DMS 273 treated with DMSO at 0.1 percent for 48 hours (cell line): ENCODE measurements at regions not wholly inside any gene's neighbourhood (a gene's known extent, or its start where the extent isn't known, plus 50 kb on each side); places are given as distances from the start of the nearest gene placed in this dataset.

Experiments used
- DNase-seq: peaks from one replicate; lab custom pipeline; 2025; lab: John Stamatoyannopoulos, UW

- no peak for DNase-seq
Measured at GRCh38 chr2:14684516-14684915, 52.0 kb downstream of the LRATD1 start.

GRCh38 chr2:14690926-14691325 is 58.4 kb downstream of the LRATD1 start:
- DNase-seq = no peak

GRCh38 chr2:14693874-14694273 is 61.4 kb downstream of the LRATD1 start:
- DNase-seq = no peak

GRCh38 chr2:14700753-14701152 is 68.2 kb downstream of the LRATD1 start:
- no peak for DNase-seq

- DNase-seq = no peak
Measured at GRCh38 chr2:14702258-14702657, 69.7 kb downstream of the LRATD1 start.

- no peak for DNase-seq
Measured at GRCh38 chr2:14706201-14706600, 73.7 kb downstream of the LRATD1 start.

GRCh38 chr2:14712111-14712510 is 79.6 kb downstream of the LRATD1 start:
- DNase-seq = no peak

- no peak for DNase-seq
Measured at GRCh38 chr2:14713248-14713647, 80.7 kb downstream of the LRATD1 start.

- no peak for DNase-seq
Measured at GRCh38 chr2:14715600-14715999, 83.1 kb downstream of the LRATD1 start.

- no peak for DNase-seq
Measured at GRCh38 chr2:14716319-14716718, 83.8 kb downstream of the LRATD1 start.

- DNase-seq = no peak
Measured at GRCh38 chr2:14717131-14717530, 84.6 kb downstream of the LRATD1 start.

- no peak for DNase-seq
Measured at GRCh38 chr2:14720319-14720718, 87.8 kb downstream of the LRATD1 start.

- no peak for DNase-seq
Measured at GRCh38 chr2:14720739-14721138, 88.2 kb downstream of the LRATD1 start.

GRCh38 chr2:14722904-14723570 is 90.5 kb downstream of the LRATD1 start:
- no peak for DNase-seq

- no peak for DNase-seq
Measured at GRCh38 chr2:14723684-14724083, 91.2 kb downstream of the LRATD1 start.

GRCh38 chr2:14735696-14736095 is 103.2 kb downstream of the LRATD1 start:
- no peak for DNase-seq

GRCh38 chr2:14737201-14737600 is 104.7 kb downstream of the LRATD1 start:
- no peak for DNase-seq

- DNase-seq = no peak
Measured at GRCh38 chr2:14743861-14744260, 111.3 kb downstream of the LRATD1 start.

GRCh38 chr2:14745288-14746076 is 113.0 kb downstream of the LRATD1 start:
- DNase-seq = no peak

- DNase-seq = no peak
Measured at GRCh38 chr2:14746133-14746532, 113.6 kb downstream of the LRATD1 start.

GRCh38 chr2:14747447-14747846 is 114.9 kb downstream of the LRATD1 start:
- no peak for DNase-seq

GRCh38 chr2:14749884-14750283 is 117.4 kb downstream of the LRATD1 start:
- no peak for DNase-seq

GRCh38 chr2:14750433-14750832 is 117.9 kb downstream of the LRATD1 start:
- DNase-seq = no peak

GRCh38 chr2:14751581-14751980 is 119.1 kb downstream of the LRATD1 start:
- no peak for DNase-seq
